ENCODE measurements at regions not wholly inside any gene's neighbourhood (a gene's known extent, or its start where the extent isn't known, plus 50 kb on each side); places are given as distances from the start of the nearest gene placed in this dataset.

- Histone ChIP-seq H3K4me2 (no peak overlapping the region), H3K9me2 (ENCODE audit: insufficient read depth) (no peaks in the 10 kb centered on the region), H3K79me2 (ENCODE audit: low read depth) (no peaks in the 10 kb centered on the region), H3K9me3 (ENCODE audit: insufficient read depth, low read depth) (no peaks in the 10 kb centered on the region), H3K4me1 (replicated peaks; ENCODE audit: insufficient read depth) (no peaks in the 10 kb centered on the region; the same call in 1 of the 2 replicates), H3K27ac (no peak overlapping the region), H3K4me3 (no peak overlapping the region), H3F3A (ENCODE audit: insufficient read depth, low read depth) (no peaks in the 10 kb centered on the region), H4K20me1 (ENCODE audit: insufficient read depth) (no peaks in the 10 kb centered on the region), H2AFZ (no peak overlapping the region), H3K36me3 (ENCODE audit: low read depth) (no peaks in the 10 kb centered on the region), H3K27me3 (ENCODE audit: insufficient read depth, low read depth) (no peaks in the 10 kb centered on the region)
- no peak for DNase-seq
- TF ChIP-seq EZH2 (IDR thresholded peaks at IDR 0.05; ENCODE audit: low read depth) (no peak), CTCF (conservative IDR thresholded peaks at IDR 0.05) (no peak)
- no TSS peak for BruUV-seq (replicated peaks)
- ChIA-PET CTCF (no interaction called here), POLR2A (ENCODE audit: unreplicated experiment) (interaction anchor here (0.6 kb wide), 1 partner anchor 14 kb away, joined by 3 read pairs; no protein-coding TSS in a partner anchor)
- intact Hi-C loops (cut with micrococcal nuclease; ENCODE audit: unreplicated experiment): no loop called here
These were observed 65.0 kb upstream of the MMADHC start for GRCh38 chr2:149652526-149652925.

GRCh38 chr2:149651229-149651628 is 63.7 kb upstream of the MMADHC start:
- H3K9me2 ChIP-seq (ENCODE audit: insufficient read depth): no peaks in the 10 kb centered on the region
- no peaks in the 10 kb centered on the region for H3K9me3 ChIP-seq (ENCODE audit: insufficient read depth, low read depth)
- H3F3A ChIP-seq (ENCODE audit: insufficient read depth, low read depth): no peaks in the 10 kb centered on the region
- intact Hi-C loops (cut with micrococcal nuclease; ENCODE audit: unreplicated experiment): no loop called here
- TF ChIP-seq EZH2 (IDR thresholded peaks at IDR 0.05; ENCODE audit: low read depth) (no peak), CTCF (conservative IDR thresholded peaks at IDR 0.05) (no peak)
- no peaks in the 10 kb centered on the region for H3K79me2 ChIP-seq (ENCODE audit: low read depth)
- ChIA-PET POLR2A (ENCODE audit: unreplicated experiment) (no interaction called here), CTCF (no interaction called here)
- H3K36me3 ChIP-seq (ENCODE audit: low read depth): no peaks in the 10 kb centered on the region
- no peaks in the 10 kb centered on the region for H4K20me1 ChIP-seq (ENCODE audit: insufficient read depth)
- H3K27ac ChIP-seq: no peak overlapping the region
- no peak overlapping the region for H3K4me3 ChIP-seq
- H3K4me1 ChIP-seq (replicated peaks; ENCODE audit: insufficient read depth): no peaks in the 10 kb centered on the region; the same call in 1 of the 2 replicates
- no peaks in the 10 kb centered on the region for H3K27me3 ChIP-seq (ENCODE audit: insufficient read depth, low read depth)
- no TSS peak for BruUV-seq (replicated peaks)
- no peak overlapping the region for H3K4me2 ChIP-seq
- no peak for DNase-seq
- no peak overlapping the region for H2AFZ ChIP-seq

DNA sequence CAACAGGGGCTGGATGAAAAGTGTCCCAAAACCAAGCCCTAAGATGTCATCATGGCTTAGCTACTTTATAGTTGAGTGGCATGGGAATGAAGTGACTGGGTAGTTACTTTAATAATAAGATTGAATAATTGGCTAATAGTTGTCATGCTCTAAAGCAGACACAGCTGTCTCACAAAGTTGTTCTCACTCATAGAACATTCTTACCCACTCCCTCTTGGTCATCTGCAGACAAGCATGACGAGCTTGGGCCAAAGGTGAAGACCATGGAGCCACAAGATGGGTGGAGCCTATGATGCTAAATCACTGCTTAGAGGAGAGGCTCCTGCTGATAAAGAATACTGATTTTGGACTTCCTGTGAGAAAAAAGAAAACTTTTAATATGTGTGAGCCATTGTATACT is 62.4 kb upstream of the MMADHC start:
- Histone ChIP-seq H3K4me1 (replicated peaks; ENCODE audit: insufficient read depth) (no peaks in the 10 kb centered on the region; the same call in 1 of the 2 replicates), H3K27ac (no peak overlapping the region), H3K36me3 (ENCODE audit: low read depth) (no peaks in the 10 kb centered on the region), H3K79me2 (ENCODE audit: low read depth) (no peaks in the 10 kb centered on the region), H3K4me2 (no peak overlapping the region), H2AFZ (no peak overlapping the region), H3K9me2 (ENCODE audit: insufficient read depth) (no peaks in the 10 kb centered on the region), H3K9me3 (ENCODE audit: insufficient read depth, low read depth) (no peaks in the 10 kb centered on the region), H4K20me1 (ENCODE audit: insufficient read depth) (no peaks in the 10 kb centered on the region), H3K4me3 (no peak overlapping the region), H3F3A (ENCODE audit: insufficient read depth, low read depth) (no peaks in the 10 kb centered on the region), H3K27me3 (ENCODE audit: insufficient read depth, low read depth) (no peaks in the 10 kb centered on the region)
- no TSS peak for BruUV-seq (replicated peaks)
- DNase-seq: no peak
- POLR2A ChIA-PET (ENCODE audit: unreplicated experiment): interaction anchor here (0.5 kb wide), 1 partner anchor 58 kb away, joined by 5 read pairs; no protein-coding TSS in a partner anchor
- CTCF ChIA-PET: no interaction called here
- intact Hi-C loops (cut with micrococcal nuclease; ENCODE audit: unreplicated experiment): no loop called here
- TF ChIP-seq CTCF (conservative IDR thresholded peaks at IDR 0.05): no peak
- TF ChIP-seq EZH2 (IDR thresholded peaks at IDR 0.05; ENCODE audit: low read depth): no peak

All from PC-9 (cell line).